ENCODE measurements at regions not wholly inside any gene's neighbourhood (a gene's known extent, or its start where the extent isn't known, plus 50 kb on each side); places are given as distances from the start of the nearest gene placed in this dataset.

GRCh38 chr18:44584900-44585299, 95.8 kb upstream of the SETBP1 start:
- Histone ChIP-seq H3K27me3 (no peaks in the 10 kb centered on the region), H3K36me3 (no peaks in the 10 kb centered on the region), H3K4me1 (peaks cover 10% of the 10 kb centered on the region), H3K27ac (no peak overlapping the region), H3K4me3 (no peak overlapping the region), H3K9me3 (no peaks in the 10 kb centered on the region)
- DNase-seq (ENCODE audit: low spot score in 2 of 2), result no peak
- TF ChIP-seq EP300 (IDR thresholded peaks at IDR 0.05) (no peak), CTCF (IDR thresholded peaks at IDR 0.05) (no peak), POLR2A (IDR thresholded peaks at IDR 0.05) (no peak), POLR2AphosphoS5 (IDR thresholded peaks at IDR 0.05) (no peak)

- WGBS, result 45% methylated on average over 4 of the region's 4 CpGs
- no peak overlapping the region for H3K27ac ChIP-seq
Observed at GRCh38 chr18:44586782-44587524, 93.7 kb upstream of the SETBP1 start.

DNA sequence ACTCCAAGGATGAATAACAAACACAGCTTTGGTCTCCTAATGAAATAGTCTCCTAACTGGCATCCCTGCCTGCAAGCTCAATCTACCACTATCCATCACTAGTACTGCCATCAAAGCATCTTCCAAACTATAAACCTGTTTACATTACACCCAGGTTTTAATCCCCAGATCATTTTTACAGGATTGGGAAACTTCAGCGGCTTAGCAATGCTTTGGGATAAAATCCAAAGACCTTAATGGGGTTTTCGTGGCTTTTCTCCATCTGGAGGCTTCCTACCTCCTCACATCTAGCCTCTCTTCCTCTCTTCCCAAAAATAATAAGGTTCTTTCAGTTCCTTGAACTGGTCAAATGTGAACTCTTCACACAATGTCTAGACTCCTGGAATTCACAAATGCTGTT, 92.2 kb upstream of the SETBP1 start:
- 65% methylated on average over 2 of the region's 2 CpGs for WGBS
- DNase-seq (ENCODE audit: low spot score in 2 of 2), result no peak
- H3K36me3 ChIP-seq, result no peaks in the 10 kb centered on the region
- no peaks in the 10 kb centered on the region for H3K27me3 ChIP-seq
- TF ChIP-seq CTCF (IDR thresholded peaks at IDR 0.05) (no peak), EP300 (IDR thresholded peaks at IDR 0.05) (no peak), POLR2AphosphoS5 (IDR thresholded peaks at IDR 0.05) (no peak), POLR2A (IDR thresholded peaks at IDR 0.05) (no peak)
- peaks cover 19% of the 10 kb centered on the region for H3K4me1 ChIP-seq
- no peak overlapping the region for H3K27ac ChIP-seq
- H3K4me3 ChIP-seq, result no peak overlapping the region
- H3K9me3 ChIP-seq, result no peaks in the 10 kb centered on the region

More at GRCh38 chr18:44586782-44587524, 93.7 kb upstream of the SETBP1 start:
- H3K27me3 ChIP-seq, result no peaks in the 10 kb centered on the region
- H3K9me3 ChIP-seq, result no peaks in the 10 kb centered on the region
- no peak for DNase-seq (ENCODE audit: low spot score in 2 of 2)
- peaks cover 16% of the 10 kb centered on the region for H3K4me1 ChIP-seq
- H3K4me3 ChIP-seq, result no peak overlapping the region
- TF ChIP-seq EP300 (IDR thresholded peaks at IDR 0.05), result no peak
- TF ChIP-seq CTCF (IDR thresholded peaks at IDR 0.05), result no peak
- TF ChIP-seq POLR2AphosphoS5 (IDR thresholded peaks at IDR 0.05), result no peak
- no peak for TF ChIP-seq POLR2A (IDR thresholded peaks at IDR 0.05)
- H3K36me3 ChIP-seq, result no peaks in the 10 kb centered on the region

- Histone ChIP-seq H3K9me3 (no peaks in the 10 kb centered on the region), H3K36me3 (no peaks in the 10 kb centered on the region), H3K27me3 (no peaks in the 10 kb centered on the region), H3K4me1 (peaks cover 21% of the 10 kb centered on the region), H3K4me3 (no peak overlapping the region), H3K27ac (peak overlapping the region; percentile 49)
- 40% methylated on average over 3 of the region's 3 CpGs for WGBS
- TF ChIP-seq POLR2AphosphoS5 (IDR thresholded peaks at IDR 0.05) (no peak), POLR2A (IDR thresholded peaks at IDR 0.05) (no peak)
- DNase-seq (ENCODE audit: low spot score in 2 of 2), result no peak
Observed at GRCh38 chr18:44589693-44590355, 90.9 kb upstream of the SETBP1 start.

GRCh38 chr18:44590956-44591670, 89.6 kb upstream of the SETBP1 start:
- H3K36me3 ChIP-seq, result no peaks in the 10 kb centered on the region
- no peaks in the 10 kb centered on the region for H3K27me3 ChIP-seq
- TF ChIP-seq EP300 (IDR thresholded peaks at IDR 0.05), result no peak
- H3K27ac ChIP-seq, result no peak overlapping the region
- no peaks in the 10 kb centered on the region for H3K9me3 ChIP-seq
- H3K4me3 ChIP-seq, result no peak overlapping the region
- WGBS, result 54% methylated on average over 1 of the region's 1 CpG
- no peak for DNase-seq (ENCODE audit: low spot score in 2 of 2)
- H3K4me1 ChIP-seq, result peaks cover 24% of the 10 kb centered on the region

DNA sequence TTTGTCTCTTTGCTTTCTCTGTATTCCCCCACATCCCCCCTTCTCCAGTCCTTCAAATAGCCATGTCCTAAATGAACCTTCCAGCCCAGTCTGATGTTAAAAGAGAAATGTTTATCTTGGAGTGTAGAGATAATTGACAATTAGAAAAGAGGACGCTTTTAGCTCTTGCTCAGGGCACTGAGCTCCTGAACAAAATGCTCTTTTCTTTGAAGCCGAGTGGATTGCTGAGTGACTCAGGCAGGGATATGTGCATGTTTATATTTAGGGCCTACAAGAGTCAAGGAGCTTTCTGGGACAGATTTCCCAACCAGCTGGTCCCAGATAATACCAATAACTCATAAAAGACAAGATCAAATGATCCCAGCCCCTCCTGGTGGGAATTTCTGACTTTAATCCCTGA, 88.0 kb upstream of the SETBP1 start:
- no peak overlapping the region for H3K27ac ChIP-seq
- no peak for DNase-seq (ENCODE audit: low spot score in 2 of 2)

More for the DNA sequence above, 88.0 kb upstream of the SETBP1 start:
- H3K4me1 ChIP-seq, result peaks cover 24% of the 10 kb centered on the region
- 73% methylated on average over 2 of the region's 2 CpGs for WGBS
- H3K36me3 ChIP-seq, result no peaks in the 10 kb centered on the region
- no peaks in the 10 kb centered on the region for H3K27me3 ChIP-seq
- TF ChIP-seq POLR2A (IDR thresholded peaks at IDR 0.05) (no peak), CTCF (IDR thresholded peaks at IDR 0.05) (no peak), EP300 (IDR thresholded peaks at IDR 0.05) (no peak), POLR2AphosphoS5 (IDR thresholded peaks at IDR 0.05) (no peak)
- H3K9me3 ChIP-seq, result no peaks in the 10 kb centered on the region
- H3K4me3 ChIP-seq, result no peak overlapping the region

Measured in suprapubic skin (tissue), 4 donors.